HG03175 (cell line): ENCODE measurements at regions not wholly inside any gene's neighbourhood (a gene's known extent, or its start where the extent isn't known, plus 50 kb on each side); places are given as distances from the start of the nearest gene placed in this dataset.
"Not testable (repeated sequence)": the region's sequence is repeated elsewhere in the genome, so short reads cannot be mapped to it uniquely, and the experiment has no call there.

Experiments used
- ATAC-seq: cut with Tn5 transposase; IDR thresholded peaks from one replicate; pipeline ENCODE4 v1.9.1; 2021; ENCODE audit warnings: mild to moderate bottlenecking, moderate library complexity; ENCODE audit not compliant: unreplicated experiment

DNA sequence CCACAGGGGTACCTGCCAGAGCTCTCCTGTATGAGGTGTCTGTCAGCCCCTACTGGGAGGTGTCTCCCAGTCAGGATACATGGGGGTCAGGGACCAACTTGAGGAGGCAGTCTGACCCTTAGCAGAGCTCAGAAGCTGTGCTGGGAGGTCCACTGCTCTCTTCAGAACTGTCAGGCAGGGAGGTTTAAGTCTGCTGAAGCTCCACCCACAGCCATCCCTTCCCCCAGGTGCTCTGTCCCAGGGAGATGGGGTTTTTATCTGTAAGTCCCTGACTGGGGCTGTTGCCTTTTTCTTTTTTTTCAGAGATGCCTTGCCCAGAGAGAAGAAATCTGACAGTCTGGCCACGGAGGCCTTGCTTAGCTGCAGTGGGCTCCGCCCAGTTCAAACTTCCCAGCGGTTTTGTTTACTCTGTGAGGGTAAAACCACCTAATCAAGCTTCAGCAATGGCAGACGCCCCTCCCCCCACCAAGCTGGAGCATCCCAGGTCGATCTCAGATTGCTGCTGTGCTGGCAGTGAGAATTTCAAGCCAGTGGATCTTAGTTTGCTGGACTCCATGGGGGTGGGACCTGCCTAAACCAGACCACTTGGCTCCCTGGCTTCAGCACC lies 118.5 kb upstream of the RADX start:
- ATAC-seq: not testable (repeated sequence)

GRCh38 chrX:106499473-106499872 lies 112.3 kb upstream of the RADX start:
- no peak for ATAC-seq

GRCh38 chrX:106510713-106511403 lies 100.9 kb upstream of the RADX start:
- no peak for ATAC-seq
